Astrocyte of the hippocampus (primary cell): ENCODE measurements at regions not wholly inside any gene's neighbourhood (a gene's known extent, or its start where the extent isn't known, plus 50 kb on each side); places are given as distances from the start of the nearest gene placed in this dataset.

Experiments
- DNase-seq: peaks from one replicate; pipeline ENCODE4 v3.0.0; 2011; ENCODE audit warnings: low read depth, low spot score

- no peak for DNase-seq
Measured at GRCh38 chr4:138858419-138858818, 157.2 kb upstream of the NOCT start.

- DNase-seq: no peak
Measured at GRCh38 chr4:138857416-138857815, 158.2 kb upstream of the NOCT start.

GRCh38 chr4:138852681-138853080 lies 162.9 kb upstream of the NOCT start:
- DNase-seq: no peak

- DNase-seq: peak; percentile 39
Measured at GRCh38 chr4:138851391-138852335, 163.9 kb upstream of the NOCT start.

GRCh38 chr4:138845664-138846063 lies 169.9 kb upstream of the NOCT start:
- DNase-seq: no peak

- DNase-seq: no peak
Measured at GRCh38 chr4:138845054-138845453, 170.5 kb upstream of the NOCT start.

GRCh38 chr4:138843616-138844015 lies 172.0 kb upstream of the NOCT start:
- no peak for DNase-seq

GRCh38 chr4:138841343-138841742 lies 174.2 kb upstream of the NOCT start:
- no peak for DNase-seq

- no peak for DNase-seq
Measured at GRCh38 chr4:138838251-138838650, 177.3 kb upstream of the NOCT start.

- peak; percentile 20 for DNase-seq
Measured at GRCh38 chr4:138835832-138836533, 179.6 kb upstream of the NOCT start.

- no peak for DNase-seq
Measured at GRCh38 chr4:138833974-138834373, 181.6 kb upstream of the NOCT start.

GRCh38 chr4:138832563-138832962 lies 183.0 kb upstream of the NOCT start:
- no peak for DNase-seq

- no peak for DNase-seq
Measured at GRCh38 chr4:138831948-138832347, 183.6 kb upstream of the NOCT start.

- no peak for DNase-seq
Measured at GRCh38 chr4:138828926-138829325, 186.7 kb upstream of the NOCT start.

- no peak for DNase-seq
Measured at GRCh38 chr4:138826754-138827153, 188.8 kb upstream of the NOCT start.

GRCh38 chr4:138826322-138826721 lies 189.3 kb upstream of the NOCT start:
- DNase-seq: no peak

- no peak for DNase-seq
Measured at GRCh38 chr4:138821331-138821730, 194.2 kb upstream of the NOCT start.

- DNase-seq: no peak
Measured at GRCh38 chr4:138816875-138817274, 198.7 kb upstream of the NOCT start.

- no peak for DNase-seq
Measured at GRCh38 chr4:138815811-138816210, 199.8 kb upstream of the NOCT start.

- DNase-seq: no peak
Measured at GRCh38 chr4:138805736-138806135, 209.8 kb upstream of the NOCT start.

- DNase-seq: peak; percentile 45
Measured at GRCh38 chr4:138804711-138805110, 210.9 kb upstream of the NOCT start.

GRCh38 chr4:138803051-138803450 lies 212.5 kb upstream of the NOCT start:
- DNase-seq: no peak

- DNase-seq: no peak
Measured at GRCh38 chr4:138802499-138802898, 213.1 kb upstream of the NOCT start.
